ENCODE measurements at regions not wholly inside any gene's neighbourhood (a gene's known extent, or its start where the extent isn't known, plus 50 kb on each side); places are given as distances from the start of the nearest gene placed in this dataset.

DNA sequence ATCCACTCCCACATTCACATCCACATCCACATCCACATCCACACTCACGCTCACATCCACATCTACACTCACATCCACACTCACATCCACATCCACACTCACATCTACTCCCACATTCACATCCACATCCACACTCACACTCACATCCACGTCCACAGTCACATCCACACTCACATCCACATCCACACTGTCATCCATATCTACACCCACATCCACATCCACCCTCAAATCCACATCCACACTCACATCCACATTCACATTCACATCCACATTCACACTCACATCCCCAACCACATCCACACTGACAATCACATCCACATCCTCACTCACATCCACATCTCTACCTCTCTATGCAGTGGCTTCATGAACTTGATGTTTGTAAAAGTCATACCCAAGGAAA, 190.5 kb downstream of the IRX1 start:
- no peak overlapping the region for H3K27ac ChIP-seq
- 56 to 81% methylated on average over 2 of the region's 2 CpGs for WGBS, 2 donors
- intact Hi-C loops (cut with DNase I), result no loop called here
- no peaks in the 10 kb centered on the region for H3K4me1 ChIP-seq
- no peaks in the 10 kb centered on the region for H3K9me3 ChIP-seq
- no peaks in the 10 kb centered on the region for H3K36me3 ChIP-seq
- TF ChIP-seq, protein P1, sequence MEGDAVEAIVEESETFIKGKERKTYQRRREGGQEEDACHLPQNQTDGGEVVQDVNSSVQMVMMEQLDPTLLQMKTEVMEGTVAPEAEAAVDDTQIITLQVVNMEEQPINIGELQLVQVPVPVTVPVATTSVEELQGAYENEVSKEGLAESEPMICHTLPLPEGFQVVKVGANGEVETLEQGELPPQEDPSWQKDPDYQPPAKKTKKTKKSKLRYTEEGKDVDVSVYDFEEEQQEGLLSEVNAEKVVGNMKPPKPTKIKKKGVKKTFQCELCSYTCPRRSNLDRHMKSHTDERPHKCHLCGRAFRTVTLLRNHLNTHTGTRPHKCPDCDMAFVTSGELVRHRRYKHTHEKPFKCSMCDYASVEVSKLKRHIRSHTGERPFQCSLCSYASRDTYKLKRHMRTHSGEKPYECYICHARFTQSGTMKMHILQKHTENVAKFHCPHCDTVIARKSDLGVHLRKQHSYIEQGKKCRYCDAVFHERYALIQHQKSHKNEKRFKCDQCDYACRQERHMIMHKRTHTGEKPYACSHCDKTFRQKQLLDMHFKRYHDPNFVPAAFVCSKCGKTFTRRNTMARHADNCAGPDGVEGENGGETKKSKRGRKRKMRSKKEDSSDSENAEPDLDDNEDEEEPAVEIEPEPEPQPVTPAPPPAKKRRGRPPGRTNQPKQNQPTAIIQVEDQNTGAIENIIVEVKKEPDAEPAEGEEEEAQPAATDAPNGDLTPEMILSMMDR (IDR thresholded peaks at IDR 0.05), result no peak
- ATAC-seq, result no peak
- H3K27me3 ChIP-seq, result peaks cover 0 to 8% (median 0%) of the 10 kb centered on the region in 4 donors
- H3K4me3 ChIP-seq, result no peak overlapping the region
- no peak for FAIRE-seq
- DNase-seq, result no peak

DNA sequence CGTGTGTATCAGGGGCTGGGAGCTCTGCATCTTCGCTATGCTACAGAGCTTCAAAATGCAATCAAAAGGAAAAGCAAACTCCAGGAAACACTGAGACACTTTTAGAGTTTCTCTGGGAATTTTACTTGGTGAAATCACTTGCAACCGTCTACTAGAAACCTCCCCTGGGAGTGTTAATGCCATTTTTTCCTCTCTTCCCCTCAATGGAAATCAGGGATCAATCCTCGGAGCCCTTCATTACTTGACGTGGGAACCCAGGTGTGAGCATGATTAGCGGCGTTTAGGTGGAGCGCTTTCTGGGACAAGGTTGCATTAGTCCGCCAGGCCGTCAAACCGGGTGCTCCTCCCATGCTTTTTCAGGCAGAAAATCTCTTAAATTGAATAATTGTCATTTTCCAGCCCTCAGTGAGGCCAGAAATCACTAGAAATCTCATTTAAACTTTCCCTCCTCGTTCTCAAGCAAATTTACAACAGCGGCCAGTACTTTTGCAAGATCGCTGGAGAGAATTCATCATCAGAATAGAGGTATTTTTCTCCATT, 191.3 kb downstream of the IRX1 start:
- no peaks in the 10 kb centered on the region for H3K9me3 ChIP-seq
- H3K4me3 ChIP-seq, result no peak overlapping the region
- no peak for FAIRE-seq
- H3K27ac ChIP-seq, result no peak overlapping the region
- H3K4me1 ChIP-seq, result no peaks in the 10 kb centered on the region
- 32 to 40% methylated on average over 14 of the region's 14 CpGs for WGBS, 2 donors
- no peaks in the 10 kb centered on the region for H3K36me3 ChIP-seq
- TF ChIP-seq, protein P1 (IDR thresholded peaks at IDR 0.05), result no peak
- intact Hi-C loops (cut with DNase I), result no loop called here
- peaks cover 0 to 8% (median 0%) of the 10 kb centered on the region in 4 donors for H3K27me3 ChIP-seq
- no peak for DNase-seq
- ATAC-seq, result no peak

DNA sequence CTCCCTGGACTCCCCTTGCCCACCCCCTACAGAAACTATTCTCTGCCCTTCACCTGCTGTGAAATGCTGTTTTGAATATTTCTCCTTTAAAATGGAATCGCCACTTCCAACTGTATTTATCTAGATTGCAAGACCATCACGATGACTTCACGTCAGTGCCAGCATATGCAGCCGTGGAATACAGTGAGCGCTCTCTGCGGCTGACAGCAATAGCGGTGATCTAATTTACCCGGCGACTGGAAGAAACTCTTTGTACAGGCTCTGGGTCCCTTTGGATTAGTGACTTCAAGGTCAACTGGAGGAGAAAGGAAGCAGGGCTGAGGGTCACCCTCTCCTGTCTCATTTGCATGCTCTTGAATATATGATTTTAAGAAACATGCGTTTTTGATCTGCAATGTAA, 192.0 kb downstream of the IRX1 start:
- no peak overlapping the region for H3K27ac ChIP-seq
- intact Hi-C loops (cut with DNase I), result no loop called here
- 23 to 29% methylated on average over 10 of the region's 10 CpGs for WGBS, 2 donors
- TF ChIP-seq, protein P1 (IDR thresholded peaks at IDR 0.05), result no peak
- no peak for ATAC-seq
- H3K4me1 ChIP-seq, result no peaks in the 10 kb centered on the region
- no peak for DNase-seq
- no peak overlapping the region for H3K4me3 ChIP-seq
- FAIRE-seq, result no peak
- H3K36me3 ChIP-seq, result no peaks in the 10 kb centered on the region
- H3K27me3 ChIP-seq, result peaks cover 0 to 8% (median 0%) of the 10 kb centered on the region in 4 donors
- no peaks in the 10 kb centered on the region for H3K9me3 ChIP-seq

DNA sequence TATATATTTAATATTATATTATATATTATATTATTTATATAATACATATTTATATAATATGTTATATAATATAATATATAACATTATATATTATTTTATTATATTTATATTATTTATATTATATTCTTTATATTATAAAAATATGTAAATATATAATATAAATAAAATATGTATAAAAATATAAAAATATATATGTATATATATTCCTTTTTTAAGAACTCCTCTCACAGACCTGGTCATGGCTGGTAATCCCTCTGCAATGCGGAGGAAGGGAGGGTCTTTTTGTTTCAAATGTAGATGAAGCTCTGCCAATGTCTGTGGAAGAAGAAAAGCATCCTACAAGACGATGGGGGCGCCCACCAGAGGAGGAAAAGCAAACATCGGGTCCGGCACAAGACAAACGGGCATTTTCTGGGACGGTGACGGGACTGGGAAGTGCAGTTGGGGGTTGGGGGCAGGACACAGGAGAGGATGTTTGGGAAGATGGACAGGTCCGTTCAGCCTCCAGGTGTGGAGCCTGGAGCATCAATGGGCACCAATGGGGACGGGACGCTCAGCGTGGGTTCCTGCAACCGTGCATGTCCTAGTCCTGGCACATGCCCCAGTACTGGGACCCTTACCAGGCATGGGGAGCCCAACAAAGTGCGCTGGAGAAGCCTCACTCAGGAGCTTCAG, 194.0 kb downstream of the IRX1 start:
- intact Hi-C loops (cut with DNase I), result no loop called here
- Histone ChIP-seq H3K9me3 (no peaks in the 10 kb centered on the region), H3K27me3 (peaks cover 0 to 8% (median 0%) of the 10 kb centered on the region in 4 donors), H3K4me1 (no peaks in the 10 kb centered on the region), H3K36me3 (no peaks in the 10 kb centered on the region), H3K4me3 (no peak overlapping the region), H3K27ac (no peak overlapping the region)
- 54 to 55% methylated on average over 14 of the region's 14 CpGs for WGBS, 2 donors
- FAIRE-seq (peak; percentile 99), DNase-seq (no peak), ATAC-seq (no peak)
- TF ChIP-seq, protein P1 (IDR thresholded peaks at IDR 0.05), result no peak

DNA sequence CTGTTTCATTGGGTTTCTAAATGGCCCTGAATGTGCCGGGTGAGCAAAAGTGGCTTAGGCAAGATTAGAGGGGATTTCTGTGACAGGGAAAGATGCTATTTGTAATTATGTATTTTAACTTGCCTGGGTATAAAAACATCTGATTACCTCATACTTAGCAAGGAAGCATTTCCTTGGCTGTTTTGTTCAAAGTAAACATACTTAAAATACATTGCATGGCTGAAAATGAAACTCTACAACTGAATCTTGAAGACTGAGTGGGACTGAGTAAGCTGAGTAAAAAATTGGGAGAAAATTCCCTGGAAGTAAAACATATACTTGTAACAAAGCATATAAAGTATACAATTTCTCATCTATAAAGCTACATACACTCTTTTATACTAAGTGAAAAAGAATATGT, 197.5 kb downstream of the IRX1 start:
- no peak for FAIRE-seq
- TF ChIP-seq, protein P1 (IDR thresholded peaks at IDR 0.05), result no peak
- Histone ChIP-seq H3K4me1 (no peaks in the 10 kb centered on the region), H3K27me3 (peaks cover 0 to 8% (median 0%) of the 10 kb centered on the region in 4 donors), H3K4me3 (no peak overlapping the region), H3K27ac (no peak overlapping the region), H3K36me3 (no peaks in the 10 kb centered on the region), H3K9me3 (no peaks in the 10 kb centered on the region)
- intact Hi-C loops (cut with DNase I), result no loop called here
- WGBS, 2 donors, result 58 to 63% methylated on average over 1 of the region's 1 CpG
- no peak for ATAC-seq
- DNase-seq, result no peak

Measured in pancreas (tissue), 10 donors.